GM12872 (cell line): ENCODE measurements at regions not wholly inside any gene's neighbourhood (a gene's known extent, or its start where the extent isn't known, plus 50 kb on each side); places are given as distances from the start of the nearest gene placed in this dataset.

ENCODE experiments used
- TF ChIP-seq, protein P1 (sequence below): IDR thresholded peaks from 3 replicates; pipeline ENCODE4 v1.5.1; 2011; ENCODE audit warnings: low read depth, mild to moderate bottlenecking, low read length, moderate library complexity; ENCODE audit not compliant: insufficient read depth

DNA sequence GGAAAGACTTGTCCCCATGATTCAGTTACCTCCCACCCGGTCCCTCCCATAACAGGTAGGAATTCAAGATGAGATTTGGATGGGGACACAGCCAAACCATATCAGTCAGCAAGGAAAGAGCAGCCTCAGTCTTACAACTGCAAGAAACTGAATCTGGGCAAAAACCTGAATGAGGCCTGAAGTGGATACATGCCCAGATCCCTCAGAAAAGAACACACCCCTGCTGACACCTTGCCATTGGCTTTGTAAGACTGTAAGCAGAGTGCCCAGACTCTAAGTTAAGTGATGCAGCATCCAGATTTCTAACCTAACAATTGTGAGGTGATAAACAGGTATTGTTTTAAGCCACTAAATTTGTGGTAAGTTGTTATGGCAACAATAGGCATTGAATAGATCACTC, 670.8 kb downstream of the SORCS1 start:
- TF ChIP-seq, protein P1, sequence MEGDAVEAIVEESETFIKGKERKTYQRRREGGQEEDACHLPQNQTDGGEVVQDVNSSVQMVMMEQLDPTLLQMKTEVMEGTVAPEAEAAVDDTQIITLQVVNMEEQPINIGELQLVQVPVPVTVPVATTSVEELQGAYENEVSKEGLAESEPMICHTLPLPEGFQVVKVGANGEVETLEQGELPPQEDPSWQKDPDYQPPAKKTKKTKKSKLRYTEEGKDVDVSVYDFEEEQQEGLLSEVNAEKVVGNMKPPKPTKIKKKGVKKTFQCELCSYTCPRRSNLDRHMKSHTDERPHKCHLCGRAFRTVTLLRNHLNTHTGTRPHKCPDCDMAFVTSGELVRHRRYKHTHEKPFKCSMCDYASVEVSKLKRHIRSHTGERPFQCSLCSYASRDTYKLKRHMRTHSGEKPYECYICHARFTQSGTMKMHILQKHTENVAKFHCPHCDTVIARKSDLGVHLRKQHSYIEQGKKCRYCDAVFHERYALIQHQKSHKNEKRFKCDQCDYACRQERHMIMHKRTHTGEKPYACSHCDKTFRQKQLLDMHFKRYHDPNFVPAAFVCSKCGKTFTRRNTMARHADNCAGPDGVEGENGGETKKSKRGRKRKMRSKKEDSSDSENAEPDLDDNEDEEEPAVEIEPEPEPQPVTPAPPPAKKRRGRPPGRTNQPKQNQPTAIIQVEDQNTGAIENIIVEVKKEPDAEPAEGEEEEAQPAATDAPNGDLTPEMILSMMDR: no peak

DNA sequence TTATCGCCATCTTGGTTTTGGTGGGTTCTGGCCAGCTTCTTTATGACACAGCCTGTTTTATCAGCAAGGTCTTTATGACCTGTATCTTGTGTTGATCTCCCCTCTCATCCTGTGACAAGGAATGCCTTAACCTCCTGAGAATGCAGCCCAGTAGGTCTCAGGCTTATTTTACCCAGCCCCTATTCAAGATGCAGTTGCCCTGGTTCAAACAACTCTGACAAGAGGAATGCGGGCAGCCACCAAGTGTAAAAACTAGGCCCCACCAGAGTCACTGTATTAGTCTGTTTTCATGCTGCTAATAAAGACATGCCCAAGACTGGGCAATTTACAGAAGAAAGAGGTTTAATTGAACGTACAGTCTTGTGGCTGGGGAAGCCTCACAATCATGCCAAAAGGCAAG, 671.3 kb downstream of the SORCS1 start:
- TF ChIP-seq, protein P1: no peak

DNA sequence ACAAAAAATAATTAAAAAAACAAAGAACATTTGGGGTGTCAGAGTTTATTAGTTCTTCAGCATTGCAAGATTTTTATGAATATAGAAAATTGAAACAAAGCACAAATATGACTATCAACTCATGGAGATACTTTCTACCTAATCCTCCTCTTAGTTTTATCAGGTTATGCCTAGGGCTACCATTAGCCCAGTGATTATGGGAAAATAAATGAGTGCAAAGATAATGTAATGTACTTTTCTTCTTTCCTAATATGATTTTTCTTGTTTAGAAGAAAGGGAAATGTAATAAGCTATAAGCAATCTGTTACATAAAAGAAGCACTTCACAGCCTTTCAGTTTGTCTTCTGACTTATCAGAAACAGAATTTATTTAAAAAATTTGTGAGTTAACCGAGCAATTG, 676.8 kb downstream of the SORCS1 start:
- TF ChIP-seq, protein P1: no peak

DNA sequence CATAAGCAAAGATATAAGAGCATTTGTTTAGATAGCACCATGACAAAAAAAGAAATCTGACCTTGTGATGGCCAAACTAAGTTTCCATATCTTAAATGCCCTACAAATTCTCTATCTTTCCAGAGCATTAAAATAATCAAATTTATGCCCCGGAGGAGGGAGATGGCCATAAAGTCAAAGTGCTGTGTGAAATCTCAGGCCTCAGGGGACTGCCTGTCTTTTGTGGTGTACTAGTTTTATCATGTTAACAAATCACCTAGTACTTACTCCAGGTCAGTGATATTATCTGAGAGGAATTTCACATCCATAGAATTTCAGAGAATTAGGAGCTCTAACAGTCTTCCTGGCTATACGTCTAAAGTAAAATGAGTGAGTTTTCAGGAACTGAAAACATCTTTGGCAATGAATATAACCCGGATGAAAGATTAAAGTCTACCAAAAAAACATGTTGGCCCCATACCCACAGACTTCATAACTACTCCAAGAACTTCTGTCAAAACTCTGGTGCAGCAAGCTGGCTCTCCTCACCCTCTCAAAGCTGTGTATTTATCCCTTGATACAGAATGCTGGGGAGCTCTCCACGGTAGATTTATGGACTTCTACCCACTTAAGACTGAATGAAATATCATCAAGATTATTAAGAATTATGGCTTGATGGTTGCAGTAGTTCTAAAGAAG, 682.8 kb downstream of the SORCS1 start:
- TF ChIP-seq, protein P1: no peak

DNA sequence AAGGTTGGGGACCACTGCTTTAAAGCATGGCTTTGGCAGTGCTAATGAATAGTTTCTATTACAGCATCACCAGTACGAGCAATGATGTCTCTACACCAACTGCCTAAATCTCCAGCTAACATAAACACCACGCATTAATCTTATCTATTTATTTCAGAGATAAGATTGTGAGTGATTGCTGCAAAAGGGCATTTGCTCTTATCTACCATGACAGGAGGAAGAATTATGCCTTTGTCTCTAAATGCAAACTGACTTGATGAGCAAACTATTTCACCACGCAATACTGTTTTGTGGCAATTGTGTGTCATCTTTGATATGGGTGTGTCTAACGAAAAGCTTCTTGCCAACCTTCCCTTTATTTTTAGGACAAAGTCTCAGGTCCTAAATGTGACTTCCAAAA, 684.9 kb downstream of the SORCS1 start:
- TF ChIP-seq, protein P1: no peak

DNA sequence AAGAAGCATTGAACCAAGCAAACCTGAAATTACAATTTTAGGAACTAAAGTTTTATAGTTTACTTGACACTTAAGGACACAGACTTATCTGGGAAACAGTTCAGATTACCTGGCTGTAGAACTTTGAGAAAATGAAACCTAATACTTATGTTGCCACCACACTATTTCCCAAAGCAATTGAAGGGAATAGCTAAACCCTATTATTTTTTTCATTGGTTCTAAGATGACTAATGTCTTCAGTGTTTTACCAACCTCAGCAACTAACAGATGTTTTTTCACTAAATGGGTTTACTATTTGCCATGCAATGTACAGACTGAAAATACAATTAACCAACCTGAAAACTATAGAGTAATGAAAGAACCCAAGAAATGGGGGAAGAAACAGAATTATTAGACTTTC, 689.6 kb downstream of the SORCS1 start:
- TF ChIP-seq, protein P1: no peak

DNA sequence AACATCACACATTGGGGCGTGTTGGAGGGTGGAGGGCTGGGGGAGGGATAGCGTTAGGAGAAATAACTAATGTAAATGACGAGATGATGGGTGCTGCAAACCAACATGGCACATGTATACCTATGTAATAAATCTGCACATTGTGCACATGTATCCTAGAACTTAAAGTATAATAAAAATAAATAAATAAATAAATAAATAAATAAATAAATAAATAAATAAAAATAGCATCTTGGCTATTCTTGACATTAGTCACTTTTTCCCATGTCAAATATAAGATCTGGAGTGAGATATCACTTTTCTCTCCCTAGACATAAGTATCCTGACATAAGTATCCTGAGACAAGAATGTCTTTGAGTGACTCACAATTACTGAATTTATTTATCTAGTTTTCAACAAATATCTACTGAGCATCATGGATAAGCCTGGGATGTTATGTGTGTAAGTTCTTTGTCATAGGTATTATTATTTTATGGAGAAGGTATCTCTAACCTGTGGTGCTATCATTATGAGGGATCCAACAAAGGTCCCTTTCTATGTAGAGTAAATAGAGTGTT, 691.3 kb downstream of the SORCS1 start:
- TF ChIP-seq, protein P1: no peak
